Fibroblast of the aortic adventitia (primary cell): ENCODE measurements at regions not wholly inside any gene's neighbourhood (a gene's known extent, or its start where the extent isn't known, plus 50 kb on each side); places are given as distances from the start of the nearest gene placed in this dataset.

Experiments used
- DNase-seq: peaks from one replicate; pipeline ENCODE4 v3.0.0-alpha.2; 2010; ENCODE audit warnings: low read depth
- H3K4me3 ChIP-seq: 2 replicates; pipeline ENCODE4 v1.5.1; 2011; ENCODE audit warnings: low read depth, mild to moderate bottlenecking, control low read depth, low read length, moderate library complexity
- CTCF ChIP-seq: IDR thresholded peaks from 2 replicates; pipeline ENCODE4 v1.5.1; 2011; ENCODE audit warnings: mild to moderate bottlenecking, low read length, control low read depth, inconsistent platforms; ENCODE audit not compliant: insufficient read depth

- H3K4me3 ChIP-seq: no peak overlapping the region
- no peak for TF ChIP-seq CTCF
- DNase-seq: no peak
These were observed 75.8 kb upstream of the BMPER start for GRCh38 chr7:33829536-33829935.

- DNase-seq: peak; percentile 66
- H3K4me3 ChIP-seq: no peak overlapping the region
- no peak for TF ChIP-seq CTCF
These were observed 73.8 kb upstream of the BMPER start for GRCh38 chr7:33831389-33832141.

- H3K4me3 ChIP-seq: no peak overlapping the region
- no peak for TF ChIP-seq CTCF
- DNase-seq: no peak
These were observed 73.0 kb upstream of the BMPER start for GRCh38 chr7:33832271-33832721.

- TF ChIP-seq CTCF: peak; percentile 23
- H3K4me3 ChIP-seq: no peak overlapping the region
- no peak for DNase-seq
These were observed 68.5 kb upstream of the BMPER start for GRCh38 chr7:33836797-33837355.

- DNase-seq: peak; percentile 95
- TF ChIP-seq CTCF: no peak
- H3K4me3 ChIP-seq: peak overlapping the region; percentile 1
These were observed 67.9 kb upstream of the BMPER start for GRCh38 chr7:33837356-33837851.

- no peak for DNase-seq
- no peak overlapping the region for H3K4me3 ChIP-seq
- no peak for TF ChIP-seq CTCF
These were observed 64.3 kb upstream of the BMPER start for GRCh38 chr7:33841031-33841430.

GRCh38 chr7:33841705-33842129, 63.6 kb upstream of the BMPER start:
- no peak for DNase-seq
- H3K4me3 ChIP-seq: no peak overlapping the region
- TF ChIP-seq CTCF: no peak
